GM12865 (cell line): ENCODE measurements at regions not wholly inside any gene's neighbourhood (a gene's known extent, or its start where the extent isn't known, plus 50 kb on each side); places are given as distances from the start of the nearest gene placed in this dataset.

ENCODE experiments used
- DNase-seq: peaks from one replicate; pipeline ENCODE4 v3.0.0; 2010; ENCODE audit warnings: low read depth
- H3K4me3 ChIP-seq: 2 replicates; pipeline ENCODE4 v1.5.1; 2011; ENCODE audit warnings: mild to moderate bottlenecking, low read depth, low read length, control low read depth
- TF ChIP-seq, protein P1 (sequence below): IDR thresholded peaks from 2 replicates; pipeline ENCODE4 v1.5.1; 2011; ENCODE audit warnings: low read length, control low read depth, low read depth, inconsistent platforms; ENCODE audit not compliant: insufficient read depth; ENCODE audit errors: missing control alignments

- DNase-seq = no peak
- TF ChIP-seq, protein P1, sequence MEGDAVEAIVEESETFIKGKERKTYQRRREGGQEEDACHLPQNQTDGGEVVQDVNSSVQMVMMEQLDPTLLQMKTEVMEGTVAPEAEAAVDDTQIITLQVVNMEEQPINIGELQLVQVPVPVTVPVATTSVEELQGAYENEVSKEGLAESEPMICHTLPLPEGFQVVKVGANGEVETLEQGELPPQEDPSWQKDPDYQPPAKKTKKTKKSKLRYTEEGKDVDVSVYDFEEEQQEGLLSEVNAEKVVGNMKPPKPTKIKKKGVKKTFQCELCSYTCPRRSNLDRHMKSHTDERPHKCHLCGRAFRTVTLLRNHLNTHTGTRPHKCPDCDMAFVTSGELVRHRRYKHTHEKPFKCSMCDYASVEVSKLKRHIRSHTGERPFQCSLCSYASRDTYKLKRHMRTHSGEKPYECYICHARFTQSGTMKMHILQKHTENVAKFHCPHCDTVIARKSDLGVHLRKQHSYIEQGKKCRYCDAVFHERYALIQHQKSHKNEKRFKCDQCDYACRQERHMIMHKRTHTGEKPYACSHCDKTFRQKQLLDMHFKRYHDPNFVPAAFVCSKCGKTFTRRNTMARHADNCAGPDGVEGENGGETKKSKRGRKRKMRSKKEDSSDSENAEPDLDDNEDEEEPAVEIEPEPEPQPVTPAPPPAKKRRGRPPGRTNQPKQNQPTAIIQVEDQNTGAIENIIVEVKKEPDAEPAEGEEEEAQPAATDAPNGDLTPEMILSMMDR = no peak
- no peak overlapping the region for H3K4me3 ChIP-seq
These were observed 1393.9 kb upstream of the MIR17HG start for GRCh38 chr13:89953581-89953980.

GRCh38 chr13:89955773-89956172 lies 1391.7 kb upstream of the MIR17HG start:
- H3K4me3 ChIP-seq = no peak overlapping the region
- TF ChIP-seq, protein P1 = no peak
- DNase-seq = no peak

- TF ChIP-seq, protein P1 = no peak
- no peak for DNase-seq
- no peak overlapping the region for H3K4me3 ChIP-seq
These were observed 1388.4 kb upstream of the MIR17HG start for GRCh38 chr13:89959074-89959473.

- no peak overlapping the region for H3K4me3 ChIP-seq
- TF ChIP-seq, protein P1 = no peak
- no peak for DNase-seq
These were observed 1382.2 kb upstream of the MIR17HG start for GRCh38 chr13:89965252-89965651.

DNA sequence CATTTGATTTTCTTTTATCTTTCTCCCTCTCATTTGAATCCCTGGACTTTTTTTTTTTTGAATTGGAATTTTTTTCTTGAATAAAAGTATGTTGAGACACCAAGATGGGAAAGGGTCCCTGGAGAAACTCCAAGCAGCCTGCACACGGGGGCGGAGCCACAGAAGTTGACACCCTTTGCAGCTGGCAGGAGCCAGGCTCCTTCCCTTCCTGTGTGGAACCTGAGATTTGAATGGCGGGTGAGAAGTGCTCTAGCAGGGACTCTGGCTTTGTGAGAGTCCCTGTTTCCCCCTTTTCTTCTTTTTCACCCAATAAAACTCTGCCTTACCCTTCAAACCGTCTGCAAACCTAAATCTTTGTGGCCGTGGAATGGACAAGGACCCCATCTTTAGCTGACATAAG lies 1381.0 kb upstream of the MIR17HG start:
- TF ChIP-seq, protein P1 = no peak
- no peak overlapping the region for H3K4me3 ChIP-seq
- DNase-seq = no peak

- TF ChIP-seq, protein P1 = no peak
- no peak for DNase-seq
- no peak overlapping the region for H3K4me3 ChIP-seq
These were observed 1379.8 kb upstream of the MIR17HG start for GRCh38 chr13:89967701-89968100.

DNA sequence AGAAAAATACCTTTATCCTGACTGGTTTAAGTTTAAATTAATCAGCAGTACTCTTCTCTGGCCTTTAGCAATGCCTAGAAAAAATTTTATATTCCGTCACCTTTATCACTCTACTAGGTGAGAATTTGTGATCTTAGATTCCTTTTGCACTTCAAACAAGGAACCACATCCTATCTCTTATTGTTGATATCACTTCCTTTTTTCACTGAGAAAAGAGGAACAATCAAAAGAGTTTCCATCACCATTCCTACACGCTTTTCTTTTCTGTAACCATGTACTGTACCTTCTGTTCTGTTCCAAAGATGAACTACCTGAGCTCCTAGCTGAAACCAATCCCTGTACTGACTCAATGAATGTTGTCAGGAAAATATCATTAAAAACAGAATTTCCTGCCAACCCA lies 1379.0 kb upstream of the MIR17HG start:
- DNase-seq = no peak
- TF ChIP-seq, protein P1 = no peak
- H3K4me3 ChIP-seq = no peak overlapping the region
